Osteocyte (in vitro differentiated cells): ENCODE measurements at regions not wholly inside any gene's neighbourhood (a gene's known extent, or its start where the extent isn't known, plus 50 kb on each side); places are given as distances from the start of the nearest gene placed in this dataset.

Experiments used
- DNase-seq: peaks from one replicate; pipeline ENCODE4 v3.0.0; 2021; ENCODE audit warnings: mixed read lengths; ENCODE audit not compliant: unreplicated experiment; ENCODE audit errors: extremely low spot score
- H3K27ac Mint-ChIP-seq: one replicate; pipeline ENCODE4 v1.8.0; 2021; ENCODE audit warnings: mild to moderate bottlenecking, mixed read lengths; ENCODE audit not compliant: unreplicated experiment
- H3K27me3 Mint-ChIP-seq: one replicate; pipeline ENCODE4 v1.8.0; 2021; ENCODE audit warnings: mixed read lengths; ENCODE audit not compliant: unreplicated experiment
- H3K36me3 Mint-ChIP-seq: one replicate; pipeline ENCODE4 v1.8.0; 2021; ENCODE audit warnings: mixed read lengths; ENCODE audit not compliant: unreplicated experiment
- H3K4me1 Mint-ChIP-seq: one replicate; pipeline ENCODE4 v1.8.0; 2021; ENCODE audit warnings: mixed read lengths; ENCODE audit not compliant: unreplicated experiment
- H3K4me3 Mint-ChIP-seq: one replicate; pipeline ENCODE4 v1.8.0; 2021; ENCODE audit warnings: mild to moderate bottlenecking, moderate library complexity, mixed read lengths; ENCODE audit not compliant: unreplicated experiment
- H3K9me3 Mint-ChIP-seq: one replicate; pipeline ENCODE4 v1.8.0; 2021; ENCODE audit warnings: mixed read lengths; ENCODE audit not compliant: unreplicated experiment
- CTCF ChIP-seq: fragments of 200-600 bp; sonication (generic); IDR thresholded peaks from 2 replicates; pipeline ENCODE4 v1.5.0; 2021; ENCODE audit warnings: antibody characterized with exemption, mild to moderate bottlenecking, moderate library complexity

GRCh38 chr18:51833850-51834249, 506.1 kb upstream of the DCC start:
- Mint-ChIP-seq H3K36me3 (no peaks in the 10 kb centered on the region), H3K27ac (no peak overlapping the region), H3K27me3 (no peaks in the 10 kb centered on the region), H3K4me3 (no peak overlapping the region), H3K4me1 (no peaks in the 10 kb centered on the region), H3K9me3 (peaks cover 18% of the 10 kb centered on the region)
- no peak for DNase-seq
- TF ChIP-seq CTCF = no peak

GRCh38 chr18:51848702-51849101, 491.3 kb upstream of the DCC start:
- peaks cover 59% of the 10 kb centered on the region for H3K9me3 Mint-ChIP-seq
- no peak for DNase-seq
- TF ChIP-seq CTCF = no peak
- H3K27me3 Mint-ChIP-seq = no peaks in the 10 kb centered on the region
- H3K4me1 Mint-ChIP-seq = no peaks in the 10 kb centered on the region
- no peak overlapping the region for H3K4me3 Mint-ChIP-seq
- no peaks in the 10 kb centered on the region for H3K36me3 Mint-ChIP-seq
- no peak overlapping the region for H3K27ac Mint-ChIP-seq

GRCh38 chr18:51852681-51853080, 487.3 kb upstream of the DCC start:
- no peak for DNase-seq
- Mint-ChIP-seq H3K27me3 (no peaks in the 10 kb centered on the region), H3K27ac (no peak overlapping the region), H3K4me3 (no peak overlapping the region), H3K4me1 (no peaks in the 10 kb centered on the region), H3K36me3 (no peaks in the 10 kb centered on the region), H3K9me3 (peaks cover 45% of the 10 kb centered on the region)
- no peak for TF ChIP-seq CTCF

GRCh38 chr18:51857989-51858388, 482.0 kb upstream of the DCC start:
- Mint-ChIP-seq H3K36me3 (no peaks in the 10 kb centered on the region), H3K4me3 (no peak overlapping the region), H3K9me3 (peaks cover 30% of the 10 kb centered on the region), H3K27ac (no peak overlapping the region), H3K27me3 (no peaks in the 10 kb centered on the region), H3K4me1 (no peaks in the 10 kb centered on the region)
- no peak for TF ChIP-seq CTCF
- DNase-seq = no peak

- Mint-ChIP-seq H3K9me3 (peaks cover 23% of the 10 kb centered on the region), H3K36me3 (no peaks in the 10 kb centered on the region), H3K4me1 (no peaks in the 10 kb centered on the region), H3K27ac (no peak overlapping the region), H3K4me3 (no peak overlapping the region), H3K27me3 (no peaks in the 10 kb centered on the region)
- no peak for DNase-seq
- TF ChIP-seq CTCF = no peak
Measured at GRCh38 chr18:51861046-51861445, 479.0 kb upstream of the DCC start.
